ENCODE measurements at regions not wholly inside any gene's neighbourhood (a gene's known extent, or its start where the extent isn't known, plus 50 kb on each side); places are given as distances from the start of the nearest gene placed in this dataset.

DNA sequence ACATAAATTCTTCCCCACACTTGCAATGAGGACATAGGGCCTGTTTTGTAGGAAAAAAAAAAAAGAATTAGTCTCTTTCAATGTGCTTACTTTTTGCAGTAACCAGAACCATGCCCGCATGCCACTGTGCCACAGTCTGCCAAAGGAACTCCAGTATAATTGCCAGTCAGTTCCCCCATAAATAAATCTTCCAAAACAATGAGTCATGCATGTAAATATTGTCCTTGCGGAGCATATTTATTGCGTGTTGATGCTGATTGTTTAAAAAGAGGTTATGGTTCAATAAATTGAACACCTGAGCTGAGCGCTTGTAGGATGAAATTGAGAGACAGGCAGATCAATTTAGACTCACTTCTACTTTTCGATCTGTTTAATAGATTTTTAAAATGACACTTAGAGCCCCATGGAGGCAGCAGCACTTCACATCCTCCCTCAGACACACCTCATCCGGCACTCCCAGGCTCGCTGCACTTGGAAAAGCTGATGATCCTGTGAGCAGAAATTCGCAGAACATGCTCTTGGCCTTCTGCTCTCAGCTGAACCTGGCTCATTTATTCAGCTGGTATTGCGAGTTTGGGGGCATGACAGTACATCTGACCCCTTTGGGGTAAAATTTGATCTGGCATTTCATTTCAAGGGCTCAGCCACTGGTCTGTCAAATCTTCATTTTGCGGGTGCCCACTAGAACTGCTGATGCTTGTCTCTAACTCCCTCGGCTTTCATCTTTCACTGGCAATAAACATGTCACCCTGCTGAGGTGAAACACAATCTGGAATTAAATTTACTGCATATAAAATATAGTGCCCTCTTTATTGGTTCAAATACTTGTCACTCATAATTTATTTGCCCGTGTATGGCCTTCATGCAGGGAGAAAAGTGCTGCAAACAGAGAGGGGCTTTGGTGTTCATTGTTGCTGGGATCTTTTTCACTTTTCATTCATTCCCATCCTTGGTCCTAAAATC lies 371.1 kb upstream of the POU3F2 start:
- no peak for TF ChIP-seq OSR1 (CRISPR knock-in tag; IDR thresholded peaks at IDR 0.05)
- no peak for TF ChIP-seq PATZ1 (CRISPR knock-in tag; IDR thresholded peaks at IDR 0.05; ENCODE audit: borderline replicate concordance)
- TF ChIP-seq ZFP30 (CRISPR knock-in tag; IDR thresholded peaks at IDR 0.05): no peak
- TF ChIP-seq CSDC2 (CRISPR knock-in tag; IDR thresholded peaks at IDR 0.05): no peak
- TF ChIP-seq TOX (CRISPR knock-in tag; IDR thresholded peaks at IDR 0.05; ENCODE audit: borderline replicate concordance): no peak
- no peak for TF ChIP-seq ESRRG (CRISPR knock-in tag; IDR thresholded peaks at IDR 0.05)
- no peak for TF ChIP-seq PPARA (CRISPR knock-in tag; IDR thresholded peaks at IDR 0.05; ENCODE audit: borderline replicate concordance)
- no peak for TF ChIP-seq ZC3H10 (CRISPR knock-in tag; IDR thresholded peaks at IDR 0.05)
- no peak for TF ChIP-seq ZNF565 (CRISPR knock-in tag; conservative IDR thresholded peaks at IDR 0.05; ENCODE audit: low read depth)
- TF ChIP-seq, protein P1, sequence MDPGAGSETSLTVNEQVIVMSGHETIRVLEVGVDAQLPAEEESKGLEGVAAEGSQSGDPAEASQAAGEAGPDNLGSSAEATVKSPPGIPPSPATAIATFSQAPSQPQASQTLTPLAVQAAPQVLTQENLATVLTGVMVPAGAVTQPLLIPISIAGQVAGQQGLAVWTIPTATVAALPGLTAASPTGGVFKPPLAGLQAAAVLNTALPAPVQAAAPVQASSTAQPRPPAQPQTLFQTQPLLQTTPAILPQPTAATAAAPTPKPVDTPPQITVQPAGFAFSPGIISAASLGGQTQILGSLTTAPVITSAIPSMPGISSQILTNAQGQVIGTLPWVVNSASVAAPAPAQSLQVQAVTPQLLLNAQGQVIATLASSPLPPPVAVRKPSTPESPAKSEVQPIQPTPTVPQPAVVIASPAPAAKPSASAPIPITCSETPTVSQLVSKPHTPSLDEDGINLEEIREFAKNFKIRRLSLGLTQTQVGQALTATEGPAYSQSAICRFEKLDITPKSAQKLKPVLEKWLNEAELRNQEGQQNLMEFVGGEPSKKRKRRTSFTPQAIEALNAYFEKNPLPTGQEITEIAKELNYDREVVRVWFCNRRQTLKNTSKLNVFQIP (CRISPR knock-in tag; IDR thresholded peaks at IDR 0.05; ENCODE audit: borderline replicate concordance, low read depth): no peak
- no peak for TF ChIP-seq RARB (CRISPR knock-in tag; IDR thresholded peaks at IDR 0.05)
- no peak for TF ChIP-seq GLIS3 (CRISPR knock-in tag; IDR thresholded peaks at IDR 0.05)
- no peak for TF ChIP-seq ISL1 (CRISPR knock-in tag; IDR thresholded peaks at IDR 0.05)
- TF ChIP-seq ZFP3 (CRISPR knock-in tag; IDR thresholded peaks at IDR 0.05): no peak

All from SK-N-SH treated with all-trans-retinoic acid at 6 μM for 48 hours (cell line).